GM12864 (cell line): ENCODE measurements at regions not wholly inside any gene's neighbourhood (a gene's known extent, or its start where the extent isn't known, plus 50 kb on each side); places are given as distances from the start of the nearest gene placed in this dataset.

Experiments
- DNase-seq: peaks from one replicate; pipeline ENCODE4 v3.0.0-alpha.2; 2011; ENCODE audit warnings: low read depth
- H3K4me3 ChIP-seq: 2 replicates; pipeline ENCODE4 v1.5.1; 2011; ENCODE audit warnings: mild to moderate bottlenecking, low read depth, low read length, control low read depth
- TF ChIP-seq, protein P1 (sequence below): IDR thresholded peaks from 2 replicates; pipeline ENCODE4 v1.5.1; 2011; ENCODE audit warnings: low read depth, mild to moderate bottlenecking, moderate library complexity, low read length, control low read depth, inconsistent platforms; ENCODE audit errors: missing control alignments

DNA sequence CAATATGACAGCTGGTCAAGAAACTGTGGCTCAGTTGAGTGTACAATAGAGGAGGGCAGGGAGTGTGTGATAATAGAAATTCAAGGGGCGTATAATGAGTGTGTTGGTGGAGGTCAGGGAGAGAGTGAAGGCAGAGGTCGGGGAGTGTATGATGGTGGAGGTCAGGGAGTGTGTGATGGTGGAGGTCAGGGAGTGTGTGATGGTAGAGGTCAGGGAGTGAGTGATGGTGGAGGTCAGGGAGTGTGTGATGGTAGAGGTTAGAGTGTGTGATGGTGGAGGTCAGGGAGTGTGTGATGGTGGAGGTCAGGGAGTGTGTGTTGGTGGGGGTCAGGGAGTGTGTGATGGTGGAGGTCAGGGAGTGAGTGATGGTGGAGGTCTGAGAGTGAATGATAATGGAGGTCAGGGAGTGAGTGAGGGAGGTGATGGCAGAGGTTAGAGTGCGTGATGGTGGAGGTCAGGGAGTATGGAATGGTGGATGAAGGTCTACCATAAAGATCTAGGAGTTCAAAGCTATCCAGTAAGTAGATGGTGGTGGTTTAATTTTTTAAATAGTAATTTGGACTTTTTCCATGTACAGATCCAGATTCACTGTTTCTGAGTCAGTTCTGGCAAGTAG lies 57.7 kb upstream of the TNS3 start:
- TF ChIP-seq, protein P1, sequence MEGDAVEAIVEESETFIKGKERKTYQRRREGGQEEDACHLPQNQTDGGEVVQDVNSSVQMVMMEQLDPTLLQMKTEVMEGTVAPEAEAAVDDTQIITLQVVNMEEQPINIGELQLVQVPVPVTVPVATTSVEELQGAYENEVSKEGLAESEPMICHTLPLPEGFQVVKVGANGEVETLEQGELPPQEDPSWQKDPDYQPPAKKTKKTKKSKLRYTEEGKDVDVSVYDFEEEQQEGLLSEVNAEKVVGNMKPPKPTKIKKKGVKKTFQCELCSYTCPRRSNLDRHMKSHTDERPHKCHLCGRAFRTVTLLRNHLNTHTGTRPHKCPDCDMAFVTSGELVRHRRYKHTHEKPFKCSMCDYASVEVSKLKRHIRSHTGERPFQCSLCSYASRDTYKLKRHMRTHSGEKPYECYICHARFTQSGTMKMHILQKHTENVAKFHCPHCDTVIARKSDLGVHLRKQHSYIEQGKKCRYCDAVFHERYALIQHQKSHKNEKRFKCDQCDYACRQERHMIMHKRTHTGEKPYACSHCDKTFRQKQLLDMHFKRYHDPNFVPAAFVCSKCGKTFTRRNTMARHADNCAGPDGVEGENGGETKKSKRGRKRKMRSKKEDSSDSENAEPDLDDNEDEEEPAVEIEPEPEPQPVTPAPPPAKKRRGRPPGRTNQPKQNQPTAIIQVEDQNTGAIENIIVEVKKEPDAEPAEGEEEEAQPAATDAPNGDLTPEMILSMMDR, result no peak

DNA sequence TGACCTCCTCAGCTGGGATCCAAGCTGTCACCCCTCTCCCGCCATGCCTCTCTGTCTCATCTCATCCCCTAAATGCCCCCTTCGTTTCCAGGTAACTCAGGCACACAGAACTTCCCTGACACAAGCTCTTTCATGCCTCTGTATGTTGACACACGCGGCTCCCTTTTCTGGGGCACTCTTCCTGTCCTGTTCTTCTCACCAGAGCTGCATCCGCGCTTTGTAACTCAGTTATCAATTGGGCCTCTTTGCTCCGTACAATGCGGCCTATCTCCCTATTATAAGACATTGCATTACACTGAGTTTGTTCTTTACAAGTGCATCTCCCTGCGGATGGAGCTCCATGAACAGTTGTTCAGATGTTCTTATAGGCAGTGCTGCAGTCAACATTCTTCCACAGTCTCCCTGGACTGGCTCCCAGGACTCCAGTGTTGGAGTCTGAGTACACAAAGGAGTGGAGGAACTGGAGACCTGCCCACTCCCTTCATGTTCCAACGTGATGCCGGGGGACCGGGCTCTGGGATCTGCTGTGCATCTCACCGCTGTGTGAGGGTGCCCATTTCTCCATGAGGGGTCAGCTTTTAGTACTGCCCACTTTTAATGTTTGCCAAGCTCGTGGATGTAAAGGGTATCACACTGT lies 56.9 kb upstream of the TNS3 start:
- no peak overlapping the region for H3K4me3 ChIP-seq
- TF ChIP-seq, protein P1, result no peak
- no peak for DNase-seq

More for the DNA sequence above, 57.7 kb upstream of the TNS3 start:
- DNase-seq, result no peak
- no peak overlapping the region for H3K4me3 ChIP-seq

DNA sequence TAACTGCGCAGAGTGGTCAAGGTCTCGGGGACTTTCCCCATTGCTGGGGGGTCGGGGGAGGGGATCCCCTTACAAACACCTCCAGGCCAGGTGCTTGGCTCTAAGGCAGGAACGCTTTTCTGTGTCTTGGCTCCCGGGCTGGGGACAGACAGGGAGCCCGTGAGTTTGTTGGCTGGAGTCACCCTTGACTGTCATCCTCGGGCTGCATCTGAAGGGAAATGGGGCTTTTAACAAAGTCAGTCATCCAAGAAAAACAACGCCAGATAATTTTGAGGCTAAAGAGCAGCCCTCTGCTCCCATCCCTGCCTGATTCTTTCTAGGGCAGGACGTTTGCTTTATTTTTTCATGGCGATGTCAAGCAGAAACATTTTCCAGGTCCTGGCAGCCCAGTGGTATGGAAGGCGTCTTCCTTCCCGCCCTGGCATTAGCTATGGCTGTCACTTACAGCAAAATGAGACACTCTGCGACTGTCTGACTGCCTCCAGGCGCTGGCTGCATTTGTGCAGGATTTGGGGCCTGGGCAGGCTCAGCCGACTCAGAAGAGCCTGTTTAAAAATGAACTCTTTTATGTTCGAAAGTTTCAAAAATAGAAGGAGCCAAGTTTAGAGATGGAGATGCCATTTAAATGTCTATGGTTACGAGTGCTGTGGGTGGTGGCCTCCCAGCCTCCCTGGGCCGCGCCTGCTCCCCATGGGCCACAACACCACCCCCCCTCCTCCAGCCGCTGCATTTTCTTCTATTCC lies 54.7 kb upstream of the TNS3 start:
- no peak overlapping the region for H3K4me3 ChIP-seq
- DNase-seq, result no peak
- TF ChIP-seq, protein P1, result no peak

- no peak for DNase-seq
These were observed 54.1 kb upstream of the TNS3 start for GRCh38 chr7:47636081-47636432.

DNA sequence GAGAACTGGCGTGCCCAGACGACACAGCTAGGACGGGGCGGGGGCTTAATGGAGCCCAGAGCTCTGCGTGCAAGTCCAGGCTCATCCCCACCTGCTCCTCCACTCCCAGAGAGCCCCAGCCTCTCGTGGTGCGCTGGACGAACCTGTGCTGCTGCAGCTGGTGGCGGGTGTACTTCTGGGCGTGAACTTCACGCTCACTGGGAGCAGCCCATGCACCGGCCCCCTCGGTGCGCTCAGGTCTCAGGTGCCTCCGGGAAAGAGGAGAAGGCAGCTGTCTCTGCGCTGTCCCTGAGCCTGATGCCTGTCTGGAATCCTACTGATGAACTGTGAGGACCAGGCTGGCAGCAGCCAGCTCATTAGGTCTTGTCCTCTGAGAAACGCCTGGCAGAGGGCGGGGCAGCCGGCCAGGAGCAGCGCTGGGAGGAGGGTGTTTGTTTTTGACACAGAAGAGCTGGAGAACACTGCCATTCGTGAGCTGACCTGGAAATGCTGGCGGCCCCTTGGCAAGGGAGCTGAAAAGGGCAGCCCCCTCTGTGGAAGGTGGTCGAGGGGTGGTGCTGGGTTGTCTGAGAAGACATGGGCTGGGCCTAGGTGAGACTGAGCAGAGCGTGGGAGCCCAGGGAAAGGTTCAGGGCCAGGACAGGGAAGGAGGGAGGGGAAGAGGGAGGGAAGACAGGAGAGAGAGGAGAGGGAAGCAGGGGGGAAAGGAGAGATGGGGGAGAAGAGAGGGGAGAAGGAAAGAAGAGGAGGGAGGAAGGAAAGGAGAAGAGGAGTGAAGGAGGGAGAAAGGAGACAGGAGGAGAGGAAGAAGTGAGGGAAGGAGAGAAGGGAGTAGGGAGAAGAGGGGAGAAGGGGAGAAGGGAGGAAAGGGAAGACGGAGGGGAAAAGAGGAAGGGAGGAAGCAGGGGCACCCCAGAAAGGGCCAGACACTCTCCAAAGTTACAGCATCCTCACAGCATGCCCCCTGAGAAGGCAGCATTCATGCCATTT lies 53.5 kb upstream of the TNS3 start:
- DNase-seq, result no peak
- no peak overlapping the region for H3K4me3 ChIP-seq
- TF ChIP-seq, protein P1, result no peak

More at GRCh38 chr7:47636081-47636432, 54.1 kb upstream of the TNS3 start:
- no peak overlapping the region for H3K4me3 ChIP-seq
- TF ChIP-seq, protein P1, result no peak

DNA sequence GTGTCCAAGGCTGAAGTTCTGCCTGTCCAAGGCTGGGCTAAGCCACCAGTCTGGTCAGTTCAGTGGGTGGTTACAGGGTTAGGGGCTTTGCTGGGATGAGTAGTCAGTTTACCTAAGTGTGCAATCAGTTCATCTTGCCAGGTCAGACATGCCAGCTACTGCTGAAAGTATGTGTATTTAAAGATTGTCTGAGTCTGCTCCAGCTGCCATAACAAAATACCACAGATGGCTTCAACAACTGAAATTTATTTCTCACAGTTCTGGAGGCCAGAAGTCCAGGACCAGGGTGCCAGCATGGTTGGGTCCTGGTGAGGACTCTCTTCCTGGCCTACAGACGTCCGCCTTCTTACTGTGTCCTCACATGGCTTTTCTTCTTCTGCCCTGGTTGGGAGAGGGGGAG lies 52.4 kb upstream of the TNS3 start:
- no peak overlapping the region for H3K4me3 ChIP-seq
- TF ChIP-seq, protein P1, result no peak
- DNase-seq, result no peak
